Loucy (cell line): ENCODE measurements at regions not wholly inside any gene's neighbourhood (a gene's known extent, or its start where the extent isn't known, plus 50 kb on each side); places are given as distances from the start of the nearest gene placed in this dataset.

Source experiments
- H2AFZ ChIP-seq: fragments of 200-600 bp; sonication (generic); 2 replicates; pipeline ENCODE4 v1.6.0; 2016; ENCODE audit warnings: antibody characterized with exemption, mild to moderate bottlenecking, low read length, moderate library complexity
- H3F3A ChIP-seq: fragments of 200-600 bp; 2 replicates; pipeline ENCODE4 v1.6.0; 2016; ENCODE audit warnings: antibody characterized with exemption, low read depth, mild to moderate bottlenecking
- H3K27me3 ChIP-seq: fragments of 200-600 bp; sonication (generic); 2 replicates; pipeline ENCODE4 v1.6.1; 2014; ENCODE audit warnings: low read length, mild to moderate bottlenecking; ENCODE audit not compliant: insufficient read depth, poor library complexity, severe bottlenecking
- H3K36me3 ChIP-seq: fragments of 200-600 bp; sonication (generic); 2 replicates; pipeline ENCODE4 v1.6.1; 2016; ENCODE audit warnings: low read length; ENCODE audit not compliant: insufficient read depth
- H3K4me1 ChIP-seq: fragments of 200-600 bp; sonication (generic); 2 replicates; pipeline ENCODE4 v1.5.1; 2014; ENCODE audit warnings: low read length, mild to moderate bottlenecking; ENCODE audit not compliant: insufficient read depth, poor library complexity, severe bottlenecking
- H3K4me2 ChIP-seq: fragments of 200-600 bp; sonication (generic); 2 replicates; pipeline ENCODE4 v1.6.0; 2014; ENCODE audit warnings: antibody characterized with exemption, low read length, low read depth, mild to moderate bottlenecking; ENCODE audit not compliant: poor library complexity, severe bottlenecking
- H3K4me3 ChIP-seq: fragments of 200-600 bp; sonication (generic); 2 replicates; pipeline ENCODE4 v1.5.1; 2014; ENCODE audit warnings: low read length, mild to moderate bottlenecking, mixed read lengths; ENCODE audit not compliant: poor library complexity, severe bottlenecking
- H3K79me2 ChIP-seq: fragments of 200-600 bp; sonication (generic); 2 replicates; pipeline ENCODE4 v1.6.1; 2014; ENCODE audit warnings: low read length; ENCODE audit not compliant: insufficient read depth
- H3K9ac ChIP-seq: fragments of 200-600 bp; sonication (generic); 2 replicates; pipeline ENCODE4 v1.6.0; 2014; ENCODE audit warnings: mild to moderate bottlenecking, low read depth, low read length, moderate library complexity; ENCODE audit not compliant: poor library complexity, severe bottlenecking
- H3K9me2 ChIP-seq: fragments of 200-600 bp; sonication (generic); replicated peaks from 2 replicates; pipeline ENCODE4 v1.6.1; 2016; ENCODE audit warnings: low read depth, low read length, mixed read lengths
- H3K9me3 ChIP-seq: fragments of 200-600 bp; sonication (generic); 2 replicates; pipeline ENCODE4 v1.6.1; 2014; ENCODE audit warnings: mild to moderate bottlenecking, antibody characterized with exemption, low read length, low read depth; ENCODE audit not compliant: insufficient read depth
- H4K20me1 ChIP-seq: fragments of 200-600 bp; sonication (generic); 2 replicates; pipeline ENCODE4 v1.6.0; 2014; ENCODE audit warnings: antibody characterized with exemption, low read length, mild to moderate bottlenecking; ENCODE audit not compliant: insufficient read depth, poor library complexity, severe bottlenecking
- EZH2phosphoT487 ChIP-seq: fragments of 200-600 bp; IDR thresholded peaks from 2 replicates; pipeline ENCODE4 v1.6.1; 2018; ENCODE audit warnings: antibody characterized with exemption, mild to moderate bottlenecking, moderate library complexity, borderline replicate concordance
- TF ChIP-seq, protein P1 (sequence below): fragments of 200-600 bp; sonication (generic); conservative IDR thresholded peaks from 2 replicates; pipeline ENCODE4 v1.5.1; 2014; ENCODE audit warnings: mild to moderate bottlenecking, antibody characterized with exemption, low read length

DNA sequence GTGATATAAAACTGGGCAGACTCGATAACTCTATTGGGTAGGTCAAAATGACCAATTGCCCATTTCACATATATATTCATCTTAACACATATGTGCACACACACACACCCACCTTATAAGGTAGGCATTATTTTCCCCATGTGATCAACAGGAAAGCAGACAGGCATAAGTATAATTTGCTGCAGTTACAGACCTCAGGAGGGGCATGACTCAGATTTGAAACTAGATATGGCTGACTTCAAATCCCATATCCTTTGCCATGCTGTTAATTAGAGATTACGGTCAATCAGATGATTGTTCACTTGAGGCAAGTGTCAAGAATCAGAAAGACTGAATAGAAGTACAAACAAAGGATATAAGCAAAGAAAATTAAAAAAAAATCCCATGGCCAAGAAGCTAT is 910.6 kb downstream of the NTRK3 start:
- TF ChIP-seq, protein P1, sequence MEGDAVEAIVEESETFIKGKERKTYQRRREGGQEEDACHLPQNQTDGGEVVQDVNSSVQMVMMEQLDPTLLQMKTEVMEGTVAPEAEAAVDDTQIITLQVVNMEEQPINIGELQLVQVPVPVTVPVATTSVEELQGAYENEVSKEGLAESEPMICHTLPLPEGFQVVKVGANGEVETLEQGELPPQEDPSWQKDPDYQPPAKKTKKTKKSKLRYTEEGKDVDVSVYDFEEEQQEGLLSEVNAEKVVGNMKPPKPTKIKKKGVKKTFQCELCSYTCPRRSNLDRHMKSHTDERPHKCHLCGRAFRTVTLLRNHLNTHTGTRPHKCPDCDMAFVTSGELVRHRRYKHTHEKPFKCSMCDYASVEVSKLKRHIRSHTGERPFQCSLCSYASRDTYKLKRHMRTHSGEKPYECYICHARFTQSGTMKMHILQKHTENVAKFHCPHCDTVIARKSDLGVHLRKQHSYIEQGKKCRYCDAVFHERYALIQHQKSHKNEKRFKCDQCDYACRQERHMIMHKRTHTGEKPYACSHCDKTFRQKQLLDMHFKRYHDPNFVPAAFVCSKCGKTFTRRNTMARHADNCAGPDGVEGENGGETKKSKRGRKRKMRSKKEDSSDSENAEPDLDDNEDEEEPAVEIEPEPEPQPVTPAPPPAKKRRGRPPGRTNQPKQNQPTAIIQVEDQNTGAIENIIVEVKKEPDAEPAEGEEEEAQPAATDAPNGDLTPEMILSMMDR = no peak
- TF ChIP-seq EZH2phosphoT487 = no peak
- Histone ChIP-seq H3K4me3 (no peak overlapping the region), H3K4me2 (no peak overlapping the region), H3K9ac (no peak overlapping the region), H4K20me1 (no peaks in the 10 kb centered on the region), H3K4me1 (no peaks in the 10 kb centered on the region), H3K9me2 (no peaks in the 10 kb centered on the region), H3K79me2 (no peaks in the 10 kb centered on the region), H2AFZ (no peak overlapping the region), H3K27me3 (no peaks in the 10 kb centered on the region), H3K36me3 (no peaks in the 10 kb centered on the region), H3F3A (no peaks in the 10 kb centered on the region), H3K9me3 (no peaks in the 10 kb centered on the region)

- Histone ChIP-seq H3F3A (no peaks in the 10 kb centered on the region), H3K36me3 (no peaks in the 10 kb centered on the region), H3K4me3 (no peak overlapping the region), H3K4me2 (no peak overlapping the region), H4K20me1 (no peaks in the 10 kb centered on the region), H3K9ac (no peak overlapping the region), H3K4me1 (no peaks in the 10 kb centered on the region), H3K79me2 (no peaks in the 10 kb centered on the region), H3K9me2 (no peaks in the 10 kb centered on the region), H2AFZ (no peak overlapping the region), H3K27me3 (no peaks in the 10 kb centered on the region), H3K9me3 (no peaks in the 10 kb centered on the region)
- TF ChIP-seq, protein P1 = no peak
- TF ChIP-seq EZH2phosphoT487 = no peak
Measured at GRCh38 chr15:87343966-87344365, 912.6 kb downstream of the NTRK3 start.

DNA sequence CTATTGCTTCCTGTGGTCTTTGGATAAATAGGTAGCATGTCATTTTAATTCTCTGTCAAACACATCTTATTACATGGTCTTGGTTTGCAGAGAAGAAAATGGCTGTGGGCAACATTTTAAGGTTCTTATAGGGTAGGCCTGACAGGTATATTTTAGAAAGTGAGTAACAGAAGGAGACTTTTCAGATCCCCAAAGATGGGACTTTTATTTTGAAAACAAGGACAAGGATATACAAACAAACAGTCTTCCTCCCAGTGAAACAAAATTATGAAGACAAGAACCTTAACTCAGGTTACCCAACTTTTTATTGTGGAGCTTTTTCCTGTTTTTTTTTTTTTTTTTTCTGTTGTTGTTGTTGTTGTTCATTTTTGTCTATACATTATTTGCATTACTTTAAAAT is 916.2 kb downstream of the NTRK3 start:
- no peak overlapping the region for H3K4me3 ChIP-seq
- H3K79me2 ChIP-seq = no peaks in the 10 kb centered on the region
- no peaks in the 10 kb centered on the region for H3K36me3 ChIP-seq
- H3K4me2 ChIP-seq = no peak overlapping the region
- no peak for TF ChIP-seq EZH2phosphoT487
- TF ChIP-seq, protein P1 = no peak
- no peaks in the 10 kb centered on the region for H3F3A ChIP-seq
- no peaks in the 10 kb centered on the region for H4K20me1 ChIP-seq
- no peaks in the 10 kb centered on the region for H3K27me3 ChIP-seq
- no peaks in the 10 kb centered on the region for H3K9me3 ChIP-seq
- no peak overlapping the region for H3K9ac ChIP-seq
- H3K4me1 ChIP-seq = no peaks in the 10 kb centered on the region
- no peaks in the 10 kb centered on the region for H3K9me2 ChIP-seq
- H2AFZ ChIP-seq = no peak overlapping the region
